HCT116 (cell line): ENCODE measurements at regions not wholly inside any gene's neighbourhood (a gene's known extent, or its start where the extent isn't known, plus 50 kb on each side); places are given as distances from the start of the nearest gene placed in this dataset.

Experiments used
- ATAC-seq: fragments of 200-7000 bp; cut with Tn5 transposase; 2 replicates; pipeline ENCODE4 v1.9.1; 2020; ENCODE audit warnings: mild to moderate bottlenecking, moderate library complexity
- BruUV-seq: library from RNA; stranded (reverse); fragments of 400-500 nt; replicated peaks from 2 replicates; lab custom pipeline; 2021; lab: Mats Ljungman, UMichigan
- CTCF ChIA-PET: fragments of 300-600 bp; sonication (Branson Sonifier 250); formaldehyde crosslinking; loops from one replicate; lab custom pipeline; 2021; ENCODE audit warnings: antibody characterized with exemption; lab: Charles Lee
- POLR2A ChIA-PET: fragments of 300-600, 350-600 bp; sonication (Branson Sonifier 250); formaldehyde crosslinking; loops from one replicate; lab custom pipeline; 2021; ENCODE audit warnings: antibody characterized with exemption; lab: Charles Lee
- RAD21 ChIA-PET, 2 experiments: fragments of 300-600 bp; sonication (Branson Sonifier 250); formaldehyde crosslinking; loops; one replicate each; lab custom pipeline; 2023; ENCODE audit warnings: low total read pairs in 2 of 2; ENCODE audit not compliant: uncharacterized antibody in 2 of 2, unreplicated experiment in 2 of 2, low non-redundant PET in 1 of 2; lab: Charles Lee
- DNase-seq: peaks from one replicate; pipeline ENCODE4 v3.0.0-alpha.2; 2010; ENCODE audit warnings: low read depth, low spot score
- H2AFZ ChIP-seq: fragments of 200-600 bp; shearing (Covaris generic), sonication (generic); 2 replicates; pipeline ENCODE4 v1.6.1; 2017; ENCODE audit warnings: low read depth, mixed run types, mixed read lengths, antibody characterized with exemption, low read length; ENCODE audit not compliant: poor library complexity, severe bottlenecking
- H3K27ac ChIP-seq: 2 replicates; pipeline ENCODE4 v1.5.1; 2012; ENCODE audit warnings: low read depth, low read length
- H3K27me3 ChIP-seq: fragments of 200-600 bp; sonication (generic); 2 replicates; pipeline ENCODE4 v1.6.1; 2016; ENCODE audit warnings: mixed run types, low read length, mixed read lengths; ENCODE audit not compliant: insufficient read depth
- H3K36me3 ChIP-seq, 2 experiments: fragments of 200-500 bp in 1 of 2; fragments of 200-600 bp in 1 of 2; sonication (Bioruptor generic) in 1 of 2; sonication (generic) in 1 of 2; 2 replicates each; pipeline versions ENCODE4 v1.5.1 to v1.6.1; 2014 to 2016; ENCODE audit warnings: low read length in 2 of 2, inconsistent platforms in 1 of 2, mixed read lengths in 1 of 2, mixed run types in 1 of 2; ENCODE audit not compliant: insufficient read depth in 2 of 2, control insufficient read depth in 1 of 2
- H3K4me1 ChIP-seq, 2 experiments: fragments of 200-600 bp in 1 of 2; sonication (generic) in 1 of 2; 2 replicates each; pipeline versions ENCODE4 v1.5.1 to v1.6.1; 2012 to 2017; ENCODE audit warnings: low read length in 2 of 2, inconsistent platforms in 1 of 2, mild to moderate bottlenecking in 1 of 2, mixed read lengths in 1 of 2, mixed run types in 1 of 2, moderate library complexity in 1 of 2; ENCODE audit not compliant: insufficient read depth in 2 of 2, control insufficient read depth in 1 of 2
- H3K4me2 ChIP-seq: fragments of 200-600 bp; sonication (generic); 2 replicates; pipeline ENCODE4 v1.6.1; 2017; ENCODE audit warnings: mixed run types, low read length, mixed read lengths
- H3K4me3 ChIP-seq, 2 experiments: fragments of 200-600 bp in 1 of 2; sonication (generic) in 1 of 2; replicated peaks in 1 of 2; 2 replicates each; pipeline ENCODE4 v1.5.1; 2011 to 2016; ENCODE audit warnings: low read length in 2 of 2, control low read depth in 1 of 2, low read depth in 1 of 2, mild to moderate bottlenecking in 1 of 2, mixed read lengths in 1 of 2, mixed run types in 1 of 2
- H3K79me2 ChIP-seq: fragments of 200-600 bp; sonication (generic); 2 replicates; pipeline ENCODE4 v1.6.1; 2017; ENCODE audit warnings: mild to moderate bottlenecking, mixed run types, low read length, moderate library complexity, mixed read lengths; ENCODE audit not compliant: insufficient read depth
- H3K9ac ChIP-seq: fragments of 200-600 bp; sonication (generic); 2 replicates; pipeline ENCODE4 v1.6.1; 2016; ENCODE audit warnings: low read length, mixed read lengths
- H3K9me2 ChIP-seq: fragments of 200-600 bp; sonication (generic), shearing (Covaris generic); 2 replicates; pipeline ENCODE4 v1.6.1; 2017; ENCODE audit warnings: mixed run types, mild to moderate bottlenecking, moderate library complexity; ENCODE audit not compliant: insufficient read depth
- H3K9me3 ChIP-seq, 2 experiments: fragments of 200-500 bp in 1 of 2; fragments of 200-600 bp in 1 of 2; sonication (Bioruptor generic) in 1 of 2; sonication (generic) in 1 of 2; 2 replicates each; pipeline ENCODE4 v1.6.1; 2014 to 2017; ENCODE audit warnings: low read length in 2 of 2, mixed read lengths in 2 of 2, inconsistent platforms in 1 of 2, low read depth in 1 of 2, mild to moderate bottlenecking in 1 of 2, mixed run types in 1 of 2, moderate library complexity in 1 of 2; ENCODE audit not compliant: control insufficient read depth in 1 of 2, insufficient read depth in 1 of 2
- H4K20me1 ChIP-seq: fragments of 200-600 bp; sonication (generic), shearing (Covaris generic); 2 replicates; pipeline ENCODE4 v1.6.1; 2017; ENCODE audit warnings: mixed run types, mild to moderate bottlenecking, moderate library complexity; ENCODE audit not compliant: insufficient read depth
- FOSL1 ChIP-seq: IDR thresholded peaks from 2 replicates; pipeline ENCODE4 v1.6.1; 2012; ENCODE audit warnings: low read depth
- POLR2A ChIP-seq: IDR thresholded peaks from 2 replicates; pipeline ENCODE4 v1.7.0; 2011; ENCODE audit warnings: borderline replicate concordance; ENCODE audit not compliant: insufficient read depth, insufficient read length; ENCODE audit errors: extremely low read depth
- POLR2AphosphoS5 ChIP-seq: IDR thresholded peaks from 2 replicates; pipeline ENCODE4 v1.6.1; 2011; ENCODE audit warnings: mild to moderate bottlenecking, low read depth, low read length, moderate library complexity
- SRF ChIP-seq: IDR thresholded peaks from 2 replicates; pipeline ENCODE4 v1.6.1; 2012; ENCODE audit warnings: low read depth
- TCF7L2 ChIP-seq: IDR thresholded peaks from 2 replicates; pipeline ENCODE4 v1.7.0; 2011; ENCODE audit warnings: borderline replicate concordance, inconsistent platforms; ENCODE audit not compliant: insufficient read depth, insufficient read length; ENCODE audit errors: extremely low read depth
- ZFX ChIP-seq: fragments of 450-650 bp; IDR thresholded peaks from 2 replicates; pipeline ENCODE4 v1.6.1; 2017
- ZNF274 ChIP-seq: fragments of 200-500 bp; sonication (Bioruptor generic); IDR thresholded peaks from 2 replicates; pipeline ENCODE4 v1.6.1; 2014; ENCODE audit warnings: mild to moderate bottlenecking, low read depth, low read length, inconsistent platforms
- intact Hi-C: fragments of 100-400 bp; cut with micrococcal nuclease; formaldehyde crosslinking; loops from 2 replicates; pipeline ENCODE4 v1.10.0; 2022
- TF ChIP-seq, protein P1 (sequence below): IDR thresholded peaks from 2 replicates; pipeline ENCODE4 v1.6.1; 2012
- TF ChIP-seq, protein P2 (sequence below): IDR thresholded peaks from 2 replicates; pipeline ENCODE4 v1.6.1; 2011; ENCODE audit warnings: mild to moderate bottlenecking, low read length, moderate library complexity; ENCODE audit not compliant: insufficient replicate concordance; ENCODE audit errors: extremely low read depth
- TF ChIP-seq, protein P3 (sequence below): IDR thresholded peaks from 2 replicates; pipeline ENCODE4 v1.6.1; 2012
- TF ChIP-seq, protein P4 (sequence below), 3 experiments: fragments of 200-600 bp in 1 of 3; sonication (generic) in 1 of 3; IDR thresholded peaks in 2 of 3; conservative IDR thresholded peaks in 1 of 3; 2 replicates each; pipeline ENCODE4 v1.5.1; 2012 to 2017; ENCODE audit warnings: low read depth in 2 of 3, low read length in 2 of 3, antibody characterized with exemption in 1 of 3, borderline replicate concordance in 1 of 3, control low read depth in 1 of 3, mild to moderate bottlenecking in 1 of 3, mixed read lengths in 1 of 3, mixed run types in 1 of 3, moderate library complexity in 1 of 3; ENCODE audit not compliant: insufficient read depth in 1 of 3

DNA sequence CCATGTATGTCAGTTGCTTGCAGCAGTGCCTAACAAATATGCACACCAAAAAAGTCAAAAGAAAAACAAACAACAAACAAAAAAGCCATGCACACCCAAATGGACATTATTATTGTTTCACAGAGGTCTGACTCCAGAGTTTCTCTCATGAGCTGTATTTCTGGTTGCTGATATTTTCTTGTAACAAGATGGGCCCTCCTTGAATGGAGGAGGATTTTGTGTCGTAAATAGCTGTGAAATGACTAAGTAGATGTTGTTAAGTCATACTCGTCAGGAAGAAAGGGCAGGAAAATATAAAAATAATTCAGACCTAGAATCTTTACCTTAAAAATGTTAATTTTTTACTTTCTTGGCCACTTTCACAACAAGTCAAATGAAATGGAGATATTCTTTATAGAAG lies 96.0 kb downstream of the PLEKHG1 start:
- peak overlapping the region; percentile 47 for H3K4me2 ChIP-seq
- ATAC-seq (peak; percentile 25; the same call in 1 of the 2 replicates), DNase-seq (no peak)
- intact Hi-C loops = no loop called here
- CTCF ChIA-PET = interaction anchor here (3.8 kb wide), 1 partner anchor 10 kb away, joined by 30 read pairs; no protein-coding TSS in a partner anchor
- no peaks in the 10 kb centered on the region for H3K9me2 ChIP-seq
- no peak overlapping the region for H3K27ac ChIP-seq
- H3K27me3 ChIP-seq = no peaks in the 10 kb centered on the region
- H4K20me1 ChIP-seq = no peaks in the 10 kb centered on the region
- no peak overlapping the region for H3K4me3 ChIP-seq
- H3K79me2 ChIP-seq = no peaks in the 10 kb centered on the region
- H3K4me1 ChIP-seq = peaks cover 12 to 14% of the 10 kb centered on the region in 2 experiments
- H2AFZ ChIP-seq = no peak overlapping the region
- no peak overlapping the region for H3K9ac ChIP-seq
- POLR2A ChIA-PET = interaction anchor here (0.9 to 1.0 kb wide), 2 partner anchors 10 to 118 kb away, joined by 3 read pairs; no protein-coding TSS in a partner anchor
- RAD21 ChIA-PET = no interaction called here
- H3K36me3 ChIP-seq = no peaks in the 10 kb centered on the region
- no TSS peak for BruUV-seq
- H3K9me3 ChIP-seq = no peaks in the 10 kb centered on the region
- 0 out of 2 replicates have a peak, but pooled peaks have one; percentile 9 for TF ChIP-seq SRF
- TF ChIP-seq, protein P1, sequence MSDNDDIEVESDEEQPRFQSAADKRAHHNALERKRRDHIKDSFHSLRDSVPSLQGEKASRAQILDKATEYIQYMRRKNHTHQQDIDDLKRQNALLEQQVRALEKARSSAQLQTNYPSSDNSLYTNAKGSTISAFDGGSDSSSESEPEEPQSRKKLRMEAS = no peak

DNA sequence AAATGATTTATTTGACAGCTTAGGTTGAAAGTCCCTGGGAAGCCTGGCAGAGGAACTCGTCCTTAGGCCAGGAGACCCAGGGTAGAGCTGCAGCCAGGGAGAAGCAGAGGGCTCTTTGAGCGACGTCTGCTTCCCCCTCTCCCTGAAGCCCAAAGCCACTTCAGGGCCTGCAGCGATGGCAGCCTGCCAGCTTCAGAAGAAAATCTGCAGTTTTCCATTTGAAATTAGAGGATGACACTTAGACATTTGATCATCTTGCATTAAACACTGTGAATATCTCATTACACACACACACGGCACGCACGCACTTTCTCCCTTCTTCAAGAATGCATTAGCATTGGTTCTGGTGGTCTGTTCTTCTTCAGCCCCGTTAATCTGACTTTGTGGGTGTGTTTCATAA lies 96.5 kb downstream of the PLEKHG1 start:
- ATAC-seq = peak; percentile 32; the same call in 1 of the 2 replicates
- intact Hi-C loops = no loop called here
- Histone ChIP-seq H3K36me3 (no peaks in the 10 kb centered on the region), H4K20me1 (no peaks in the 10 kb centered on the region), H2AFZ (no peak overlapping the region), H3K4me1 (peaks cover 12 to 14% of the 10 kb centered on the region in 2 experiments), H3K4me3 (no peak overlapping the region), H3K9me3 (no peaks in the 10 kb centered on the region), H3K9me2 (no peaks in the 10 kb centered on the region), H3K27ac (no peak overlapping the region), H3K27me3 (no peaks in the 10 kb centered on the region), H3K9ac (no peak overlapping the region), H3K4me2 (peak overlapping the region; percentile 47)
- no TSS peak for BruUV-seq
- CTCF ChIA-PET = interaction anchor here (3.8 kb wide), 1 partner anchor 10 kb away, joined by 30 read pairs; no protein-coding TSS in a partner anchor
- no peak for DNase-seq
- RAD21 ChIA-PET = no interaction called here
- POLR2A ChIA-PET = interaction anchor here (0.9 kb wide), 1 partner anchor 118 kb away, joined by 3 read pairs; no protein-coding TSS in a partner anchor
- TF ChIP-seq POLR2AphosphoS5 (no peak), FOSL1 (no peak), ZFX (no peak), ZNF274 (no peak), POLR2A (no peak), TCF7L2 (no peak)
- TF ChIP-seq, protein P1 = no peak
- TF ChIP-seq, protein P2, sequence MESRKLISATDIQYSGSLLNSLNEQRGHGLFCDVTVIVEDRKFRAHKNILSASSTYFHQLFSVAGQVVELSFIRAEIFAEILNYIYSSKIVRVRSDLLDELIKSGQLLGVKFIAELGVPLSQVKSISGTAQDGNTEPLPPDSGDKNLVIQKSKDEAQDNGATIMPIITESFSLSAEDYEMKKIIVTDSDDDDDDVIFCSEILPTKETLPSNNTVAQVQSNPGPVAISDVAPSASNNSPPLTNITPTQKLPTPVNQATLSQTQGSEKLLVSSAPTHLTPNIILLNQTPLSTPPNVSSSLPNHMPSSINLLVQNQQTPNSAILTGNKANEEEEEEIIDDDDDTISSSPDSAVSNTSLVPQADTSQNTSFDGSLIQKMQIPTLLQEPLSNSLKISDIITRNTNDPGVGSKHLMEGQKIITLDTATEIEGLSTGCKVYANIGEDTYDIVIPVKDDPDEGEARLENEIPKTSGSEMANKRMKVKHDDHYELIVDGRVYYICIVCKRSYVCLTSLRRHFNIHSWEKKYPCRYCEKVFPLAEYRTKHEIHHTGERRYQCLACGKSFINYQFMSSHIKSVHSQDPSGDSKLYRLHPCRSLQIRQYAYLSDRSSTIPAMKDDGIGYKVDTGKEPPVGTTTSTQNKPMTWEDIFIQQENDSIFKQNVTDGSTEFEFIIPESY = no peak
- TF ChIP-seq, protein P3, sequence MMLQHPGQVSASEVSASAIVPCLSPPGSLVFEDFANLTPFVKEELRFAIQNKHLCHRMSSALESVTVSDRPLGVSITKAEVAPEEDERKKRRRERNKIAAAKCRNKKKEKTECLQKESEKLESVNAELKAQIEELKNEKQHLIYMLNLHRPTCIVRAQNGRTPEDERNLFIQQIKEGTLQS = no peak
- TF ChIP-seq, protein P4, sequence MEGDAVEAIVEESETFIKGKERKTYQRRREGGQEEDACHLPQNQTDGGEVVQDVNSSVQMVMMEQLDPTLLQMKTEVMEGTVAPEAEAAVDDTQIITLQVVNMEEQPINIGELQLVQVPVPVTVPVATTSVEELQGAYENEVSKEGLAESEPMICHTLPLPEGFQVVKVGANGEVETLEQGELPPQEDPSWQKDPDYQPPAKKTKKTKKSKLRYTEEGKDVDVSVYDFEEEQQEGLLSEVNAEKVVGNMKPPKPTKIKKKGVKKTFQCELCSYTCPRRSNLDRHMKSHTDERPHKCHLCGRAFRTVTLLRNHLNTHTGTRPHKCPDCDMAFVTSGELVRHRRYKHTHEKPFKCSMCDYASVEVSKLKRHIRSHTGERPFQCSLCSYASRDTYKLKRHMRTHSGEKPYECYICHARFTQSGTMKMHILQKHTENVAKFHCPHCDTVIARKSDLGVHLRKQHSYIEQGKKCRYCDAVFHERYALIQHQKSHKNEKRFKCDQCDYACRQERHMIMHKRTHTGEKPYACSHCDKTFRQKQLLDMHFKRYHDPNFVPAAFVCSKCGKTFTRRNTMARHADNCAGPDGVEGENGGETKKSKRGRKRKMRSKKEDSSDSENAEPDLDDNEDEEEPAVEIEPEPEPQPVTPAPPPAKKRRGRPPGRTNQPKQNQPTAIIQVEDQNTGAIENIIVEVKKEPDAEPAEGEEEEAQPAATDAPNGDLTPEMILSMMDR (IDR thresholded peaks at IDR 0.05 in 2 of 3, conservative IDR thresholded peaks at IDR 0.05 in 1 of 3; ENCODE audit: borderline replicate concordance in 1 of 3, insufficient read depth in 1 of 3, low read depth in 2 of 3, low read length in 2 of 3) = no peak
- TF ChIP-seq, all 23 proteins: peak for 0
- no peaks in the 10 kb centered on the region for H3K79me2 ChIP-seq
